ENCODE measurements at regions not wholly inside any gene's neighbourhood (a gene's known extent, or its start where the extent isn't known, plus 50 kb on each side); places are given as distances from the start of the nearest gene placed in this dataset.

GRCh38 chr3:174336784-174337183 lies 522.4 kb upstream of the NAALADL2 start:
- WGBS, 2 experiments: 92 to 93% methylated on average over 4 of the region's 4 CpGs
- H3K27ac ChIP-seq (ENCODE audit: insufficient read depth, low read depth, low read length, poor library complexity, severe bottlenecking): no peak overlapping the region
- no peaks in the 10 kb centered on the region for H3K36me3 ChIP-seq (ENCODE audit: control insufficient read depth, insufficient read depth, low read length)
- H3K27me3 ChIP-seq (ENCODE audit: control insufficient read depth, insufficient read depth, low read length, poor library complexity, severe bottlenecking): no peaks in the 10 kb centered on the region
- no peaks in the 10 kb centered on the region for H3K9me3 ChIP-seq (ENCODE audit: control insufficient read depth, low read length)
- no peak overlapping the region for H3K4me3 ChIP-seq (ENCODE audit: insufficient read depth, low read depth, low read length)
- H3K4me1 ChIP-seq (ENCODE audit: control insufficient read depth, insufficient read depth, low read length): no peaks in the 10 kb centered on the region

GRCh38 chr3:174337227-174337626 lies 521.9 kb upstream of the NAALADL2 start:
- H3K36me3 ChIP-seq (ENCODE audit: control insufficient read depth, insufficient read depth, low read length): no peaks in the 10 kb centered on the region
- no peak overlapping the region for H3K27ac ChIP-seq (ENCODE audit: insufficient read depth, low read depth, low read length, poor library complexity, severe bottlenecking)
- no peaks in the 10 kb centered on the region for H3K27me3 ChIP-seq (ENCODE audit: control insufficient read depth, insufficient read depth, low read length, poor library complexity, severe bottlenecking)
- H3K9me3 ChIP-seq (ENCODE audit: control insufficient read depth, low read length): no peaks in the 10 kb centered on the region
- no peaks in the 10 kb centered on the region for H3K4me1 ChIP-seq (ENCODE audit: control insufficient read depth, insufficient read depth, low read length)
- WGBS, 2 experiments: 79 to 84% methylated on average over 4 of the region's 4 CpGs
- no peak overlapping the region for H3K4me3 ChIP-seq (ENCODE audit: insufficient read depth, low read depth, low read length)

GRCh38 chr3:174340624-174341587 lies 518.2 kb upstream of the NAALADL2 start:
- Histone ChIP-seq H3K4me3 (ENCODE audit: insufficient read depth, low read depth, low read length) (no peak overlapping the region), H3K27ac (ENCODE audit: insufficient read depth, low read depth, low read length, poor library complexity, severe bottlenecking) (no peak overlapping the region), H3K9me3 (ENCODE audit: control insufficient read depth, low read length) (no peaks in the 10 kb centered on the region), H3K4me1 (ENCODE audit: control insufficient read depth, insufficient read depth, low read length) (no peaks in the 10 kb centered on the region), H3K27me3 (ENCODE audit: control insufficient read depth, insufficient read depth, low read length, poor library complexity, severe bottlenecking) (no peaks in the 10 kb centered on the region), H3K36me3 (ENCODE audit: control insufficient read depth, insufficient read depth, low read length) (no peaks in the 10 kb centered on the region)
- WGBS, 2 experiments: 100% methylated on average over 1 to 2 of the region's 3 CpGs

- Histone ChIP-seq H3K27ac (ENCODE audit: insufficient read depth, low read depth, low read length, poor library complexity, severe bottlenecking) (no peak overlapping the region), H3K27me3 (ENCODE audit: control insufficient read depth, insufficient read depth, low read length, poor library complexity, severe bottlenecking) (no peaks in the 10 kb centered on the region), H3K4me1 (ENCODE audit: control insufficient read depth, insufficient read depth, low read length) (no peaks in the 10 kb centered on the region), H3K4me3 (ENCODE audit: insufficient read depth, low read depth, low read length) (no peak overlapping the region), H3K9me3 (ENCODE audit: control insufficient read depth, low read length) (no peaks in the 10 kb centered on the region), H3K36me3 (ENCODE audit: control insufficient read depth, insufficient read depth, low read length) (no peaks in the 10 kb centered on the region)
- 95 to 96% methylated on average over 2 of the region's 2 CpGs for WGBS, 2 experiments
Measured at GRCh38 chr3:174342171-174342570, 517.0 kb upstream of the NAALADL2 start.

GRCh38 chr3:174342941-174343501 lies 516.1 kb upstream of the NAALADL2 start:
- Histone ChIP-seq H3K36me3 (ENCODE audit: control insufficient read depth, insufficient read depth, low read length) (no peaks in the 10 kb centered on the region), H3K4me3 (ENCODE audit: insufficient read depth, low read depth, low read length) (no peak overlapping the region), H3K27me3 (ENCODE audit: control insufficient read depth, insufficient read depth, low read length, poor library complexity, severe bottlenecking) (no peaks in the 10 kb centered on the region), H3K9me3 (ENCODE audit: control insufficient read depth, low read length) (no peaks in the 10 kb centered on the region), H3K27ac (ENCODE audit: insufficient read depth, low read depth, low read length, poor library complexity, severe bottlenecking) (no peak overlapping the region), H3K4me1 (ENCODE audit: control insufficient read depth, insufficient read depth, low read length) (no peaks in the 10 kb centered on the region)
- 91 to 93% methylated on average over 3 of the region's 3 CpGs for WGBS, 2 experiments

- 100% methylated on average over 1 of the region's 2 CpGs; no CpG with 5 or more reads in 1 of the 2 experiments for WGBS, 2 experiments
- Histone ChIP-seq H3K36me3 (ENCODE audit: control insufficient read depth, insufficient read depth, low read length) (no peaks in the 10 kb centered on the region), H3K4me3 (ENCODE audit: insufficient read depth, low read depth, low read length) (no peak overlapping the region), H3K4me1 (ENCODE audit: control insufficient read depth, insufficient read depth, low read length) (no peaks in the 10 kb centered on the region), H3K27ac (ENCODE audit: insufficient read depth, low read depth, low read length, poor library complexity, severe bottlenecking) (no peak overlapping the region), H3K27me3 (ENCODE audit: control insufficient read depth, insufficient read depth, low read length, poor library complexity, severe bottlenecking) (no peaks in the 10 kb centered on the region), H3K9me3 (ENCODE audit: control insufficient read depth, low read length) (no peaks in the 10 kb centered on the region)
Measured at GRCh38 chr3:174346141-174346540, 513.0 kb upstream of the NAALADL2 start.

GRCh38 chr3:174346571-174346970 lies 512.6 kb upstream of the NAALADL2 start:
- no peaks in the 10 kb centered on the region for H3K27me3 ChIP-seq (ENCODE audit: control insufficient read depth, insufficient read depth, low read length, poor library complexity, severe bottlenecking)
- H3K9me3 ChIP-seq (ENCODE audit: control insufficient read depth, low read length): no peaks in the 10 kb centered on the region
- no peaks in the 10 kb centered on the region for H3K36me3 ChIP-seq (ENCODE audit: control insufficient read depth, insufficient read depth, low read length)
- H3K27ac ChIP-seq (ENCODE audit: insufficient read depth, low read depth, low read length, poor library complexity, severe bottlenecking): no peak overlapping the region
- 100% methylated on average over 1 of the region's 1 CpG for WGBS, 2 experiments
- H3K4me1 ChIP-seq (ENCODE audit: control insufficient read depth, insufficient read depth, low read length): no peaks in the 10 kb centered on the region
- H3K4me3 ChIP-seq (ENCODE audit: insufficient read depth, low read depth, low read length): no peak overlapping the region

- Histone ChIP-seq H3K4me1 (ENCODE audit: control insufficient read depth, insufficient read depth, low read length) (no peaks in the 10 kb centered on the region), H3K9me3 (ENCODE audit: control insufficient read depth, low read length) (no peaks in the 10 kb centered on the region), H3K27me3 (ENCODE audit: control insufficient read depth, insufficient read depth, low read length, poor library complexity, severe bottlenecking) (no peaks in the 10 kb centered on the region), H3K27ac (ENCODE audit: insufficient read depth, low read depth, low read length, poor library complexity, severe bottlenecking) (no peak overlapping the region), H3K36me3 (ENCODE audit: control insufficient read depth, insufficient read depth, low read length) (no peaks in the 10 kb centered on the region), H3K4me3 (ENCODE audit: insufficient read depth, low read depth, low read length) (no peak overlapping the region)
- 93 to 95% methylated on average over 2 of the region's 2 CpGs for WGBS, 2 experiments
Measured at GRCh38 chr3:174347474-174348138, 511.5 kb upstream of the NAALADL2 start.

GRCh38 chr3:174352227-174352626 lies 506.9 kb upstream of the NAALADL2 start:
- Histone ChIP-seq H3K9me3 (ENCODE audit: control insufficient read depth, low read length) (no peaks in the 10 kb centered on the region), H3K27me3 (ENCODE audit: control insufficient read depth, insufficient read depth, low read length, poor library complexity, severe bottlenecking) (no peaks in the 10 kb centered on the region), H3K27ac (ENCODE audit: insufficient read depth, low read depth, low read length, poor library complexity, severe bottlenecking) (no peak overlapping the region), H3K36me3 (ENCODE audit: control insufficient read depth, insufficient read depth, low read length) (no peaks in the 10 kb centered on the region), H3K4me1 (ENCODE audit: control insufficient read depth, insufficient read depth, low read length) (no peaks in the 10 kb centered on the region), H3K4me3 (ENCODE audit: insufficient read depth, low read depth, low read length) (no peak overlapping the region)

GRCh38 chr3:174355505-174355904 lies 503.6 kb upstream of the NAALADL2 start:
- Histone ChIP-seq H3K27ac (ENCODE audit: insufficient read depth, low read depth, low read length, poor library complexity, severe bottlenecking) (no peak overlapping the region), H3K27me3 (ENCODE audit: control insufficient read depth, insufficient read depth, low read length, poor library complexity, severe bottlenecking) (no peaks in the 10 kb centered on the region), H3K36me3 (ENCODE audit: control insufficient read depth, insufficient read depth, low read length) (no peaks in the 10 kb centered on the region), H3K9me3 (ENCODE audit: control insufficient read depth, low read length) (no peaks in the 10 kb centered on the region), H3K4me1 (ENCODE audit: control insufficient read depth, insufficient read depth, low read length) (no peaks in the 10 kb centered on the region), H3K4me3 (ENCODE audit: insufficient read depth, low read depth, low read length) (no peak overlapping the region)
- WGBS, 2 experiments: 13% methylated on average over 1 of the region's 1 CpG
